Effector memory CD4-positive, alpha-beta T cell (primary cell): ENCODE measurements at regions not wholly inside any gene's neighbourhood (a gene's known extent, or its start where the extent isn't known, plus 50 kb on each side); places are given as distances from the start of the nearest gene placed in this dataset.

ENCODE experiments used
- DNase-seq, 3 donors: peaks; one replicate each; pipeline ENCODE4 v3.0.0-alpha.2; 2020
- H3K27ac ChIP-seq: 2 replicates; pipeline ENCODE4 v1.7.0; 2013; ENCODE audit warnings: mild to moderate bottlenecking, low read length, moderate library complexity; ENCODE audit not compliant: insufficient read depth, poor library complexity, severe bottlenecking
- H3K27me3 ChIP-seq: replicated peaks from 2 replicates; pipeline ENCODE4 v1.7.0; 2013; ENCODE audit warnings: mild to moderate bottlenecking, low read length; ENCODE audit not compliant: insufficient read depth, control insufficient read depth, poor library complexity, severe bottlenecking
- H3K36me3 ChIP-seq: 2 replicates; pipeline ENCODE4 v1.7.0; 2013; ENCODE audit warnings: mild to moderate bottlenecking, low read length, moderate library complexity; ENCODE audit not compliant: control insufficient read depth, insufficient read depth
- H3K4me1 ChIP-seq: 2 replicates; pipeline ENCODE4 v1.7.0; 2013; ENCODE audit warnings: low read length, mild to moderate bottlenecking; ENCODE audit not compliant: control insufficient read depth, insufficient read depth, poor library complexity, severe bottlenecking
- H3K4me3 ChIP-seq: 2 replicates; pipeline ENCODE4 v1.7.0; 2013; ENCODE audit warnings: low read length, low read depth, mild to moderate bottlenecking; ENCODE audit not compliant: insufficient read depth, poor library complexity, severe bottlenecking
- H3K9me3 ChIP-seq: 2 replicates; pipeline ENCODE4 v1.7.0; 2013; ENCODE audit warnings: mild to moderate bottlenecking, low read length, moderate library complexity; ENCODE audit not compliant: control insufficient read depth

- Histone ChIP-seq H3K27me3 (peaks cover 5% of the 10 kb centered on the region), H3K4me1 (no peaks in the 10 kb centered on the region), H3K9me3 (no peaks in the 10 kb centered on the region), H3K4me3 (no peak overlapping the region), H3K36me3 (no peaks in the 10 kb centered on the region), H3K27ac (no peak overlapping the region)
- no peak for DNase-seq
Observed at GRCh38 chr5:133809801-133810200, 158.6 kb downstream of the C5orf15 start.

GRCh38 chr5:133807348-133807747, 161.1 kb downstream of the C5orf15 start:
- no peaks in the 10 kb centered on the region for H3K36me3 ChIP-seq

GRCh38 chr5:133806847-133807246, 161.6 kb downstream of the C5orf15 start:
- Histone ChIP-seq H3K27me3 (peaks cover 13% of the 10 kb centered on the region), H3K36me3 (no peaks in the 10 kb centered on the region)

More at GRCh38 chr5:133807348-133807747, 161.1 kb downstream of the C5orf15 start:
- H3K4me3 ChIP-seq: no peak overlapping the region
- no peak overlapping the region for H3K27ac ChIP-seq
- no peaks in the 10 kb centered on the region for H3K4me1 ChIP-seq
- peaks cover 10% of the 10 kb centered on the region for H3K27me3 ChIP-seq
- no peaks in the 10 kb centered on the region for H3K9me3 ChIP-seq
- no peak for DNase-seq

DNA sequence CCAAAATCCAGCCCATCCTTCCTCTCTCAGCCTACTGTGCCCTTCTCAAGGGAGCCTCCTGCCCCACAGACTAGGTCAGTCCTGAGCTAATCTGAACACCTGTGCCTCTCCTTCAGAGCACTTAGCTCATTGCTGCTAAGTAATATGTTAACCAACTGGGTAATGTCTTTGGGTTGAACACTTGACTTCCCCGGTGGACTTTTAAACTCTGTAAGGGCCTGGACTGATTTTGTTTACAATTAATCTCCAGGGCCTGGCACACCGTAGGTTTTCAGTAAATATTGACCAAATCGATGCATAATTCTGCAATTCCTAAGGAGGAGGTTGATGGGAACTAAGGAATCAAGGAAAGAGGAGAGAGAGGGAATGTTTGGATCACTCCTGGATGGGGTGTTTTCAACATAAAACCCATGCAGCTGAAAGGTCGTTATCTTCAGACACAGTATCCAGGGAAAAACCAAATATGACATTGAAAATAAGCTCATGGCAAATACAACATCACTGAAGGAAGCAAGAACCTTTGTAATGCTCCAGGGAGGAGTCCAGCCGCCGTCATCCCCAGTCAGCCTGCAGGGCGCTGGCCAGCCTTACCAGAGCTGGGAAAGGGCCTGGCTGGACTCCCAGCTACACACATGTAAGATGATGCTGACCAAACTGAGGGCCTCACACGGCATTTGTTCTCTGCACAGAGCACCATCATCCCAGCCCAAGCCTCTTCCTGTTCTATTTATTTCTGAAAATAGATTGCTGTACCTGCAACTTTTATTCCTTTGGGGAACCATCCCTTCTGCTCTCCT, 166.3 kb downstream of the C5orf15 start:
- Histone ChIP-seq H3K9me3 (no peaks in the 10 kb centered on the region), H3K36me3 (no peaks in the 10 kb centered on the region), H3K4me1 (no peaks in the 10 kb centered on the region), H3K27me3 (peaks cover 8% of the 10 kb centered on the region), H3K27ac (no peak overlapping the region), H3K4me3 (no peak overlapping the region)
- no peak for DNase-seq

More at GRCh38 chr5:133806847-133807246, 161.6 kb downstream of the C5orf15 start:
- H3K4me3 ChIP-seq: no peak overlapping the region
- no peak overlapping the region for H3K27ac ChIP-seq
- H3K4me1 ChIP-seq: no peaks in the 10 kb centered on the region
- no peaks in the 10 kb centered on the region for H3K9me3 ChIP-seq
- DNase-seq: no peak

GRCh38 chr5:133801431-133801830, 167.0 kb downstream of the C5orf15 start:
- Histone ChIP-seq H3K9me3 (no peaks in the 10 kb centered on the region), H3K27ac (no peak overlapping the region), H3K4me1 (no peaks in the 10 kb centered on the region), H3K4me3 (no peak overlapping the region), H3K36me3 (no peaks in the 10 kb centered on the region), H3K27me3 (peaks cover 8% of the 10 kb centered on the region)
- DNase-seq: no peak

DNA sequence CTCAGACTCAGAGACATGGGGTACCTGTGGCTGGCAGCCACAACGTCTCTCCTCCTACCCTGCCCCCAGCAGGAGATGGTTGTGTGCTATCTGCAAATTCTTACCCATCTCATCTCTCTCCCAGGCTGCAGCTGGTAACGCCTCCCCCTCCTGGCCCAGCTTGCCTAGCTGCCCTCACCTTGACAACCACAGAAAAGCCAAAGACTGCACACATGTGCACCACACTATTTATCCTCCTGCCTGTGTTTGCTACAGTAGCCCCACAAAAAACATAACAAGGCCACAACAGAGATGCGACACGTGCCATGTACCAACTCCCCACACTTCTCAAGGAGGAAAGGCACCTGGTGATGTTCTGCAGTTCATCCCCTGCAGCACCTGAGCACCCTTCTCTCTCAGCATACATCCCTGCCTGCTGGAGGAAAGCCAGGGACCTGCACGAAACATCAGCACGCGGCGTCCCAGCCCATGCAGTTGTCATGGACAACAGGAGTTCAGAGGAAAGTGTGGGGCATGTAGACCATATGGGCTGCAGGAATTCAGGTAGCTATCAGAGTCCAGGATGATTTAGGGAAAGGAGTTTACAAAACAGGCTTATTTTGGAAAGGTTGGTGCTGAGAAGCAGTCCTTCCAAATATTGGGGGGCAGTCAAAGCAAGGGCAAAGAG, 168.7 kb downstream of the C5orf15 start:
- no peak for DNase-seq
- H3K4me3 ChIP-seq: no peak overlapping the region
- H3K27me3 ChIP-seq: peaks cover 8% of the 10 kb centered on the region
- no peak overlapping the region for H3K27ac ChIP-seq
- H3K36me3 ChIP-seq: no peaks in the 10 kb centered on the region
- no peaks in the 10 kb centered on the region for H3K4me1 ChIP-seq
- H3K9me3 ChIP-seq: no peaks in the 10 kb centered on the region

- peaks cover 3% of the 10 kb centered on the region for H3K27me3 ChIP-seq
- no peaks in the 10 kb centered on the region for H3K4me1 ChIP-seq
- no peak overlapping the region for H3K4me3 ChIP-seq
- DNase-seq: no peak
- no peaks in the 10 kb centered on the region for H3K9me3 ChIP-seq
- no peaks in the 10 kb centered on the region for H3K36me3 ChIP-seq
- no peak overlapping the region for H3K27ac ChIP-seq
Observed at GRCh38 chr5:133797167-133797566, 171.3 kb downstream of the C5orf15 start.

- Histone ChIP-seq H3K4me1 (no peaks in the 10 kb centered on the region), H3K36me3 (no peaks in the 10 kb centered on the region), H3K4me3 (no peak overlapping the region), H3K27me3 (no peaks in the 10 kb centered on the region), H3K27ac (no peak overlapping the region), H3K9me3 (no peaks in the 10 kb centered on the region)
- DNase-seq: no peak
Observed at GRCh38 chr5:133796186-133796585, 172.2 kb downstream of the C5orf15 start.

DNA sequence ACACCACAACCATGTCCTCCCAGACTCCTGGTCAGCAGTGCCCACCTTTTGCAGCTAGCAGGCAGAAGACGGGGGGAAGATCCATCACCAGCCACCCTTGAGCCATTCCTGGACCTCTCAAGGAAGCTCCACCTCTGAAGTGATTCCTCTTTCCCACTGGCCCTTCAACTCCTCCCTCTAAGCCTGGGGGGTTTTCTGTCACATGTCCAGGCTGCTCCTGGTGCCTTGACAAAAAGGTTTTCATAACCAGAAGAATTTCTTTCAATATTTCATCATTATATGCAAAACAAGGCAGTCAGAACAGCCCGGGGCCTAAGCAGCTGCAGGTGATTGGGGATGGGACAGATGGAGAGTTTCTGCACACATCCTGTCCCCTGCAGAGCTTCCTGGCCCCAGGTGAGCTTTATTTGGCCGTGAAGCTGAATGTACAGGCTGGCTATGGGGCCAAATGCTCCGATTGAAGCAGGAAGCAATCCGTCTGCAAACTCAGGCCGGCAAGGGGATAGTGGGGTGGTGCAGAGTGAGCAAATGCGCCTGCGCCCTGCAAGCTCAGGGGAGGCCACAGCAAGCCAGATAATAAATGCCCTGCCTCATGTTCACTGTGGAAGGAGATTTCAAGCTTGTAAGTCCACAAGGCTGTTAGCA, 173.5 kb downstream of the C5orf15 start:
- Histone ChIP-seq H3K27ac (no peak overlapping the region), H3K36me3 (no peaks in the 10 kb centered on the region), H3K27me3 (no peaks in the 10 kb centered on the region), H3K4me3 (no peak overlapping the region), H3K9me3 (no peaks in the 10 kb centered on the region), H3K4me1 (no peaks in the 10 kb centered on the region)
- no peak for DNase-seq
